Adipocyte (in vitro differentiated cells): ENCODE measurements at regions not wholly inside any gene's neighbourhood (a gene's known extent, or its start where the extent isn't known, plus 50 kb on each side); places are given as distances from the start of the nearest gene placed in this dataset.

Experiments used
- DNase-seq: peaks from one replicate; pipeline ENCODE4 v3.0.0-alpha.2; 2015; ENCODE audit warnings: low read depth
- H3K27me3 ChIP-seq: replicated peaks from 2 replicates; pipeline ENCODE4 v1.7.0; 2013; ENCODE audit warnings: mild to moderate bottlenecking, low read length, moderate library complexity; ENCODE audit not compliant: control insufficient read depth, insufficient read depth
- H3K36me3 ChIP-seq: 2 replicates; pipeline ENCODE4 v1.7.0; 2013; ENCODE audit warnings: low read length, mild to moderate bottlenecking, moderate library complexity; ENCODE audit not compliant: control insufficient read depth, insufficient read depth, severe bottlenecking
- H3K4me1 ChIP-seq: 2 replicates; pipeline ENCODE4 v1.7.0; 2013; ENCODE audit warnings: mild to moderate bottlenecking, low read length, moderate library complexity; ENCODE audit not compliant: control insufficient read depth, insufficient read depth
- H3K4me3 ChIP-seq: 2 replicates; pipeline ENCODE4 v1.7.0; 2013; ENCODE audit warnings: mild to moderate bottlenecking, low read length, moderate library complexity
- H3K9ac ChIP-seq: 2 replicates; pipeline ENCODE4 v1.7.0; 2013; ENCODE audit warnings: mild to moderate bottlenecking, low read length, moderate library complexity
- H3K9me3 ChIP-seq: 2 replicates; pipeline ENCODE4 v1.7.0; 2013; ENCODE audit warnings: mild to moderate bottlenecking, low read length, moderate library complexity; ENCODE audit not compliant: control insufficient read depth

DNA sequence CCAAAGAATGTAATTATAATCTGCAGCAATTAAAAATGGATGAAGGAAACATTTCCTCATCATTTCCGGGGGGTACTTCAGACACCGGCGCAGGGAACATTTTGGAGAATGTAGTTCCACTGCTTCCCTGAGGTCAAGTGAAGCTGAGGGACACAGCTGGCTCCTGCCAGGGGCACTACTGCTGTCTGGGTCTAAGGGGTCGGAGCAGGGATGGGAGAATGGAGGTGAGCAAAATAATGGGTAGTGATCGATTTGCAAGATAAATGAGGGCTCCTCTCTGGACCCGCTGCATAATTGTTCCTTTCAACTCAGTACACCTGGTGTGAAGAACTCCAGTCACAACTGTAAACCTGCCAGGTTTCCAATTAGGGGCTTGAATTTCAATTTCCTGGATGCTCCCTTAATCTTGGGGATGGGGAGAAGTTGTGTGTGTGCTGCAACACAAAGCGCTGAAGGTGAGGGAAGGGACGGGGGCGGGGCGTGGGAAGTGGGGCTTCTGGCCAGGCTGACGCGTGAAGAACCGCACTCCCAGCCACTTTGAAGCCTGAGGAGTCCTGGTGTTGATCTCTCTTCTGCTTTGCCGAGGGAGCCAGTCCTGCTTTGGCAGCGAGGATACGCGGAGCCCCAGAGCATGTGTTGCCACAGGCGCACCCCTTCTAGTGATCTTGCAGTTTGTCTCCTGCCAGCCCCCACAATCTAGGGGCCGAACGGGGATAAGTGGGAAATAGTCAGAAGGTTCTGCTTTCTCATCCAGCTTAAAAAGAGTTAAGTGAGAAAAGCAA lies 57.9 kb upstream of the PCDH8 start:
- no peaks in the 10 kb centered on the region for H3K4me1 ChIP-seq
- H3K27me3 ChIP-seq, result peaks cover 44% of the 10 kb centered on the region
- H3K9ac ChIP-seq, result no peak overlapping the region
- no peak overlapping the region for H3K4me3 ChIP-seq
- H3K36me3 ChIP-seq, result no peaks in the 10 kb centered on the region
- no peak for DNase-seq
- H3K9me3 ChIP-seq, result no peaks in the 10 kb centered on the region

DNA sequence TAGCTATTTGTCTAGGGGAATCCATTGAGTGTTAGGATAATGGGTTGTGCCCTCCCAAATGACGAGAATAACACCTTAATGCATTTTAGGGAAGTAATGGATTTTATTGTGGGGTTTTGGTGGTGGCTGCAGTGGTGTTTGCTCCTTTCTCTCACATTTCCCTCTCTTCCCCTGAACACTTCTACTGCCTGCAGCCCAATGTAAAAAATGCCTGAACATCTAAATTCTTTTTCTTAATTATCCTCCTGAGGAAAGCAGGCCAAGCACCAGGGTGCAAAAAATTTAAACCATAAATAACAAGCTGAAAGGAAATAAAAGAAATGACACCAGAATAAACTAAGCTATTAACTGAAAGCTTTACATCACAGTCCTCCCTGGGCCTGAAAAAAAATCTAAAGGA lies 57.3 kb upstream of the PCDH8 start:
- H3K36me3 ChIP-seq, result no peaks in the 10 kb centered on the region
- H3K4me1 ChIP-seq, result no peaks in the 10 kb centered on the region
- no peak overlapping the region for H3K4me3 ChIP-seq
- no peak for DNase-seq
- peaks cover 44% of the 10 kb centered on the region for H3K27me3 ChIP-seq
- no peaks in the 10 kb centered on the region for H3K9me3 ChIP-seq
- H3K9ac ChIP-seq, result no peak overlapping the region

DNA sequence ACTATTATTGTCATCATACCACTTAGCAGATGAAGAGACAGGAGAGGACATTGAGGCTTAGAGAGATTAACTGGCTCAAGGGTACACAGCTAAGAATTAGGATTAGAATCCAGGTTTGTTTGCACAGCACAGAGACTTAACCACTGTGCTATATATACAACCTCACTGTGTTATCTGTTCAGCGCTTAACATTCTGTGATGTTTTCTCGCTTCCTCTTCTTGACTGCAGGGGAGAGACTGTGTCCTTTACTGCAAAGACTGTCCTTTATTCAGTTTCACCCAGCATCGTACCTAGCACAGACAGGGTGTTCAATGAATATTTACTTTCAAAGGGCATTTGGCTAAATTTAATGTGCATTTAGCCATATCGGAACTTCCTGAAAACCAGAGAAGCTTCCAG lies 54.9 kb upstream of the PCDH8 start:
- no peak overlapping the region for H3K9ac ChIP-seq
- DNase-seq, result no peak
- peaks cover 39% of the 10 kb centered on the region for H3K27me3 ChIP-seq
- no peaks in the 10 kb centered on the region for H3K9me3 ChIP-seq
- H3K4me3 ChIP-seq, result no peak overlapping the region
- H3K36me3 ChIP-seq, result no peaks in the 10 kb centered on the region
- H3K4me1 ChIP-seq, result no peaks in the 10 kb centered on the region

DNA sequence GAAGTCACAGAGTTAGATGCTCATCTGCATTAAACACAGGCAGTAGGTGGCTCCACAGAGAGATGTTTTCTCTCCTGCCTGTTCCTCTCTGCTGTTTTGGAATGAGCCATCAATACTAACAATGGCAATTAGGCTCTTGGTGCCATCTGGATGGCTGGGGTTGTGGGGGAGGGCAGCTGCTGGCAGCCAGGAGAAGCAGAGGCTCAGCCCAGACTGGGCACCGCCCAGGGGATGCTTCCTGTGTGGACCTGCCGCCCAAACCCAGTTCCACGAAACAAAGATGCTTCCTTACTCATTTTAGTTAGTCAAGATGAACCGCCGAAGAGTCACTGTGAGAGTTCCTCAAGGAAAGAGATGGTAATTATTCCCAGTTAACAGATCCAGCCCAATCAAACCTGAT lies 50.8 kb upstream of the PCDH8 start:
- Histone ChIP-seq H3K4me3 (no peak overlapping the region), H3K36me3 (no peaks in the 10 kb centered on the region), H3K9ac (no peak overlapping the region), H3K27me3 (peaks cover 8% of the 10 kb centered on the region), H3K9me3 (no peaks in the 10 kb centered on the region), H3K4me1 (no peaks in the 10 kb centered on the region)
- no peak for DNase-seq
